Smooth muscle cell (in vitro differentiated cells): ENCODE measurements at regions not wholly inside any gene's neighbourhood (a gene's known extent, or its start where the extent isn't known, plus 50 kb on each side); places are given as distances from the start of the nearest gene placed in this dataset.
A peak's percentile ranks its signal among the peaks of the same experiment; 100 is the strongest.

Experiments used
- DNase-seq: peaks from one replicate; lab custom pipeline; 2025; ENCODE audit not compliant: unreplicated experiment; lab: John Stamatoyannopoulos, UW
- H2AFZ ChIP-seq: fragments of 200-600 bp; sonication (generic); 2 replicates; pipeline ENCODE4 v1.6.0; 2016; ENCODE audit warnings: antibody characterized with exemption, low read depth, mild to moderate bottlenecking
- H3F3A ChIP-seq: fragments of 200-600 bp; sonication (generic); 2 replicates; pipeline ENCODE4 v1.6.0; 2017; ENCODE audit warnings: antibody characterized with exemption, low read depth
- H3K27ac ChIP-seq: fragments of 200-600 bp; sonication (generic); 2 replicates; pipeline ENCODE4 v1.5.1; 2016; ENCODE audit warnings: low read depth, mild to moderate bottlenecking
- H3K27me3 ChIP-seq: fragments of 200-600 bp; sonication (generic); 2 replicates; pipeline ENCODE4 v1.6.1; 2016; ENCODE audit warnings: low read depth, mild to moderate bottlenecking
- H3K36me3 ChIP-seq: fragments of 200-600 bp; sonication (generic); 2 replicates; pipeline ENCODE4 v1.5.1; 2016; ENCODE audit warnings: low read depth
- H3K4me1 ChIP-seq: fragments of 200-600 bp; sonication (generic); 2 replicates; pipeline ENCODE4 v1.5.1; 2016; ENCODE audit warnings: low read depth
- H3K4me2 ChIP-seq: fragments of 200-600 bp; sonication (generic); 2 replicates; pipeline ENCODE4 v1.6.0; 2016; ENCODE audit warnings: mild to moderate bottlenecking
- H3K4me3 ChIP-seq: fragments of 200-600 bp; sonication (generic); 2 replicates; pipeline ENCODE4 v1.5.1; 2016; ENCODE audit warnings: mild to moderate bottlenecking
- H3K79me2 ChIP-seq: fragments of 200-600 bp; sonication (generic); 2 replicates; pipeline ENCODE4 v1.6.0; 2016; ENCODE audit warnings: low read depth, mild to moderate bottlenecking
- H3K9ac ChIP-seq: fragments of 200-600 bp; sonication (generic); 2 replicates; pipeline ENCODE4 v1.6.0; 2016; ENCODE audit warnings: low read depth
- H3K9me3 ChIP-seq: fragments of 200-600 bp; sonication (generic); replicated peaks from 2 replicates; pipeline ENCODE4 v1.5.1; 2016; ENCODE audit warnings: low read depth
- H4K20me1 ChIP-seq: fragments of 200-600 bp; sonication (generic); 2 replicates; pipeline ENCODE4 v1.6.0; 2016; ENCODE audit warnings: low read depth
- CTCF ChIP-seq: fragments of 200-600 bp; sonication (generic); IDR thresholded peaks from 2 replicates; pipeline ENCODE4 v1.5.1; 2017; ENCODE audit warnings: borderline replicate concordance, mild to moderate bottlenecking, antibody characterized with exemption; ENCODE audit not compliant: insufficient read depth, poor library complexity, severe bottlenecking
- WGBS: methylation state at CpG from one replicate; pipeline ENCODE4 v1.1.7; 2016; ENCODE audit warnings: low lambda C conversion rate; 5-methylcytosine and 5-hydroxymethylcytosine counted together

GRCh38 chr10:78358351-78358750, 324.7 kb downstream of the RPS24 start:
- no peak overlapping the region for H3K4me3 ChIP-seq
- DNase-seq, result no peak
- no peaks in the 10 kb centered on the region for H3K36me3 ChIP-seq
- no peaks in the 10 kb centered on the region for H3K79me2 ChIP-seq
- H3K27ac ChIP-seq, result no peak overlapping the region
- H3K27me3 ChIP-seq, result no peaks in the 10 kb centered on the region
- H3K9ac ChIP-seq, result no peak overlapping the region
- peaks cover 28% of the 10 kb centered on the region for H3K4me1 ChIP-seq
- no peak overlapping the region for H2AFZ ChIP-seq
- no peak for TF ChIP-seq CTCF
- H3F3A ChIP-seq, result no peaks in the 10 kb centered on the region
- no peaks in the 10 kb centered on the region for H3K9me3 ChIP-seq
- WGBS, result 94% methylated on average over 5 of the region's 5 CpGs
- H3K4me2 ChIP-seq, result no peak overlapping the region
- H4K20me1 ChIP-seq, result no peaks in the 10 kb centered on the region

- Histone ChIP-seq H3K79me2 (no peaks in the 10 kb centered on the region), H3K4me3 (no peak overlapping the region), H3K9me3 (no peaks in the 10 kb centered on the region), H3K27ac (peak overlapping the region; percentile 2), H3K4me2 (peak overlapping the region; percentile 21), H3F3A (no peaks in the 10 kb centered on the region), H2AFZ (no peak overlapping the region), H3K4me1 (peaks cover 28% of the 10 kb centered on the region), H3K36me3 (no peaks in the 10 kb centered on the region), H3K27me3 (no peaks in the 10 kb centered on the region), H3K9ac (no peak overlapping the region), H4K20me1 (no peaks in the 10 kb centered on the region)
- WGBS, result 30% methylated on average over 5 of the region's 5 CpGs
- no peak for TF ChIP-seq CTCF
- no peak for DNase-seq
Observed at GRCh38 chr10:78358982-78359381, 325.3 kb downstream of the RPS24 start.

GRCh38 chr10:78359640-78360091, 326.0 kb downstream of the RPS24 start:
- no peak for TF ChIP-seq CTCF
- Histone ChIP-seq H3K4me1 (peaks cover 28% of the 10 kb centered on the region), H3K4me2 (peak overlapping the region; percentile 21), H4K20me1 (no peaks in the 10 kb centered on the region), H3K27me3 (no peaks in the 10 kb centered on the region), H2AFZ (no peak overlapping the region), H3K9ac (no peak overlapping the region), H3F3A (no peaks in the 10 kb centered on the region), H3K79me2 (no peaks in the 10 kb centered on the region), H3K4me3 (no peak overlapping the region), H3K9me3 (no peaks in the 10 kb centered on the region), H3K27ac (peak overlapping the region; percentile 2), H3K36me3 (no peaks in the 10 kb centered on the region)
- no peak for DNase-seq
- under 1% methylated on average over 9 of the region's 9 CpGs for WGBS

GRCh38 chr10:78360284-78360683, 326.6 kb downstream of the RPS24 start:
- no peak for TF ChIP-seq CTCF
- Histone ChIP-seq H3K36me3 (no peaks in the 10 kb centered on the region), H3K4me3 (no peak overlapping the region), H3K9me3 (no peaks in the 10 kb centered on the region), H2AFZ (no peak overlapping the region), H3K79me2 (no peaks in the 10 kb centered on the region), H3K27ac (peak overlapping the region; percentile 2), H3K9ac (no peak overlapping the region), H3K27me3 (no peaks in the 10 kb centered on the region), H3F3A (no peaks in the 10 kb centered on the region), H3K4me2 (peak overlapping the region; percentile 21), H4K20me1 (no peaks in the 10 kb centered on the region), H3K4me1 (peaks cover 28% of the 10 kb centered on the region)
- no peak for DNase-seq
- 88% methylated on average over 6 of the region's 6 CpGs for WGBS
